ENCODE measurements at regions not wholly inside any gene's neighbourhood (a gene's known extent, or its start where the extent isn't known, plus 50 kb on each side); places are given as distances from the start of the nearest gene placed in this dataset.

DNA sequence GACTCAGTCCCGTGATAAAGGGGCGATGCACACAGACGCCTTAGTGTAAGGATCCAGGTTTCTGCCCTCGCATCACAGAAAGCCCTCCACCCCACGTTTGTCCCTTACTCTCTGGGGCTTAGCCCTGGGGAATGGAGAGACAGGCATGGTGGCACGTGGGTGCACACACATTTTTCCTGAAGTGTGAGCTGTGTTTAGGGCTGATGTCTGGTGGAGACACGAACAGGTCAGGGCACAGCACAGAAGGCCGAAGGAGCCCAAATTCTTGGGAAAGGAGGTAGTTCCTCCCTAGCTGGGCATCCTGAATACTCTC is 84.3 kb upstream of the DHRSX start:
- no peak overlapping the region for H3K27ac ChIP-seq
- H3K9me3 ChIP-seq, result no peaks in the 10 kb centered on the region
- peaks cover 7% of the 10 kb centered on the region for H3K27me3 ChIP-seq
- H3K4me3 ChIP-seq (replicated peaks in 1 of 3), result no peak overlapping the region
- 30 to 49% methylated on average over 7 to 8 of the region's 8 CpGs for WGBS, 2 donors
- H3K4me1 ChIP-seq, result peaks cover 0 to 6% of the 10 kb centered on the region in 2 donors
- intact Hi-C loops (cut with DNase I), result no loop called here
- no peaks in the 10 kb centered on the region for H3K36me3 ChIP-seq
- TF ChIP-seq CTCF (IDR thresholded peaks at IDR 0.05) (no peak), POLR2A (IDR thresholded peaks at IDR 0.05) (no peak)
- DNase-seq, result no peak

- TF ChIP-seq POLR2A (IDR thresholded peaks at IDR 0.05), result no peak
- TF ChIP-seq CTCF (IDR thresholded peaks at IDR 0.05), result no peak
- intact Hi-C loops (cut with DNase I), result no loop called here
- no peak overlapping the region for H3K4me3 ChIP-seq (replicated peaks in 1 of 3)
- H3K27me3 ChIP-seq, result peaks cover 7% of the 10 kb centered on the region
- no peak overlapping the region for H3K27ac ChIP-seq
- H3K36me3 ChIP-seq, result no peaks in the 10 kb centered on the region
- no peak for DNase-seq
- H3K4me1 ChIP-seq, result peaks cover 0 to 6% of the 10 kb centered on the region in 2 donors
- WGBS, 2 donors, result 0 to 2% methylated on average over 9 to 12 of the region's 73 CpGs
- H3K9me3 ChIP-seq, result no peaks in the 10 kb centered on the region
These were observed 83.7 kb upstream of the DHRSX start for GRCh38 chrX:2584251-2585157.

GRCh38 chrX:2583194-2584162 is 82.7 kb upstream of the DHRSX start:
- no peak overlapping the region for H3K4me3 ChIP-seq (replicated peaks in 1 of 3)
- H3K27ac ChIP-seq, result no peak overlapping the region
- no peaks in the 10 kb centered on the region for H3K9me3 ChIP-seq
- intact Hi-C loops (cut with DNase I), result no loop called here
- no peak for DNase-seq
- peaks cover 7% of the 10 kb centered on the region for H3K27me3 ChIP-seq
- WGBS, 2 donors, result 5 to 7% methylated on average over 11 to 14 of the region's 74 CpGs
- no peaks in the 10 kb centered on the region for H3K36me3 ChIP-seq
- no peak for TF ChIP-seq CTCF (IDR thresholded peaks at IDR 0.05)
- no peak for TF ChIP-seq POLR2A (IDR thresholded peaks at IDR 0.05)
- H3K4me1 ChIP-seq, result peaks cover 0 to 6% of the 10 kb centered on the region in 2 donors

GRCh38 chrX:2582667-2583066 is 81.9 kb upstream of the DHRSX start:
- DNase-seq, result no peak
- Histone ChIP-seq H3K9me3 (no peaks in the 10 kb centered on the region), H3K27ac (no peak overlapping the region), H3K27me3 (peaks cover 7% of the 10 kb centered on the region), H3K4me3 (replicated peaks in 1 of 3) (no peak overlapping the region), H3K36me3 (no peaks in the 10 kb centered on the region), H3K4me1 (peaks cover 0 to 6% of the 10 kb centered on the region in 2 donors)
- intact Hi-C loops (cut with DNase I), result no loop called here
- TF ChIP-seq POLR2A (IDR thresholded peaks at IDR 0.05) (no peak), CTCF (IDR thresholded peaks at IDR 0.05) (no peak)
- 13 to 16% methylated on average over 8 of the region's 8 CpGs for WGBS, 2 donors
